ENCODE measurements at regions not wholly inside any gene's neighbourhood (a gene's known extent, or its start where the extent isn't known, plus 50 kb on each side); places are given as distances from the start of the nearest gene placed in this dataset.
"Not testable (repeated sequence)": the region's sequence is repeated elsewhere in the genome, so short reads cannot be mapped to it uniquely, and the experiment has no call there.

GRCh38 chr3:144966560-144966959 is 994.9 kb downstream of the DIPK2A start:
- no peak for TF ChIP-seq CTCF (IDR thresholded peaks at IDR 0.05; ENCODE audit: partially characterized antibody, unreplicated experiment)
- Mint-ChIP-seq H3K4me3 (ENCODE audit: unreplicated experiment) (no peak overlapping the region), H3K27me3 (ENCODE audit: unreplicated experiment) (no peaks in the 10 kb centered on the region), H3K9me3 (ENCODE audit: unreplicated experiment) (no peaks in the 10 kb centered on the region), H3K27ac (ENCODE audit: unreplicated experiment) (no peak overlapping the region), H3K36me3 (ENCODE audit: unreplicated experiment) (no peaks in the 10 kb centered on the region), H3K4me1 (ENCODE audit: low read depth, unreplicated experiment) (no peaks in the 10 kb centered on the region)
- DNase-seq, result no peak

- Mint-ChIP-seq H3K4me1 (ENCODE audit: low read depth, unreplicated experiment) (no peaks in the 10 kb centered on the region), H3K27me3 (ENCODE audit: unreplicated experiment) (no peaks in the 10 kb centered on the region)
These were observed 997.2 kb downstream of the DIPK2A start for GRCh38 chr3:144968750-144969350.

GRCh38 chr3:144984481-144984880 is 1012.9 kb downstream of the DIPK2A start:
- not testable (repeated sequence) for H3K4me1 Mint-ChIP-seq (ENCODE audit: low read depth, unreplicated experiment); H3K27me3 Mint-ChIP-seq (ENCODE audit: unreplicated experiment); H3K4me3 Mint-ChIP-seq (ENCODE audit: unreplicated experiment); H3K36me3 Mint-ChIP-seq (ENCODE audit: unreplicated experiment); H3K9me3 Mint-ChIP-seq (ENCODE audit: unreplicated experiment); H3K27ac Mint-ChIP-seq (ENCODE audit: unreplicated experiment); DNase-seq

More at GRCh38 chr3:144968750-144969350, 997.2 kb downstream of the DIPK2A start:
- Mint-ChIP-seq H3K4me3 (ENCODE audit: unreplicated experiment) (no peak overlapping the region), H3K27ac (ENCODE audit: unreplicated experiment) (no peak overlapping the region), H3K9me3 (ENCODE audit: unreplicated experiment) (no peaks in the 10 kb centered on the region), H3K36me3 (ENCODE audit: unreplicated experiment) (no peaks in the 10 kb centered on the region)
- DNase-seq, result no peak
- TF ChIP-seq CTCF (IDR thresholded peaks at IDR 0.05; ENCODE audit: partially characterized antibody, unreplicated experiment), result no peak

GRCh38 chr3:144989807-144990206 is 1018.2 kb downstream of the DIPK2A start:
- H3K4me3 Mint-ChIP-seq (ENCODE audit: unreplicated experiment), result no peak overlapping the region
- no peak overlapping the region for H3K27ac Mint-ChIP-seq (ENCODE audit: unreplicated experiment)
- H3K27me3 Mint-ChIP-seq (ENCODE audit: unreplicated experiment), result no peaks in the 10 kb centered on the region
- no peaks in the 10 kb centered on the region for H3K9me3 Mint-ChIP-seq (ENCODE audit: unreplicated experiment)
- no peaks in the 10 kb centered on the region for H3K4me1 Mint-ChIP-seq (ENCODE audit: low read depth, unreplicated experiment)
- H3K36me3 Mint-ChIP-seq (ENCODE audit: unreplicated experiment), result no peaks in the 10 kb centered on the region
- TF ChIP-seq CTCF (IDR thresholded peaks at IDR 0.05; ENCODE audit: partially characterized antibody, unreplicated experiment), result no peak
- no peak for DNase-seq

- Mint-ChIP-seq H3K27me3 (ENCODE audit: unreplicated experiment) (no peaks in the 10 kb centered on the region), H3K4me1 (ENCODE audit: low read depth, unreplicated experiment) (no peaks in the 10 kb centered on the region), H3K4me3 (ENCODE audit: unreplicated experiment) (no peak overlapping the region), H3K27ac (ENCODE audit: unreplicated experiment) (no peak overlapping the region), H3K36me3 (ENCODE audit: unreplicated experiment) (no peaks in the 10 kb centered on the region), H3K9me3 (ENCODE audit: unreplicated experiment) (no peaks in the 10 kb centered on the region)
- TF ChIP-seq CTCF (IDR thresholded peaks at IDR 0.05; ENCODE audit: partially characterized antibody, unreplicated experiment), result no peak
- no peak for DNase-seq
These were observed 1024.2 kb downstream of the DIPK2A start for GRCh38 chr3:144995856-144996255.

Data from glutamatergic neuron (in vitro differentiated cells).